ENCODE measurements at regions not wholly inside any gene's neighbourhood (a gene's known extent, or its start where the extent isn't known, plus 50 kb on each side); places are given as distances from the start of the nearest gene placed in this dataset.

GRCh38 chr12:115074617-115075016 lies 390.6 kb upstream of the TBX3 start:
- H2BK15ac ChIP-seq (ENCODE audit: low read length), result no peak overlapping the region
- H2BK120ac ChIP-seq (replicated peaks; ENCODE audit: low read depth, low read length), result no peak overlapping the region
- H3K27ac ChIP-seq (ENCODE audit: low read depth, low read length), result no peak overlapping the region
- no peak overlapping the region for H3K23ac ChIP-seq (ENCODE audit: insufficient read length)
- H3K18ac ChIP-seq (ENCODE audit: extremely low read depth, low read length), result no peak overlapping the region
- FAIRE-seq (no peak), DNase-seq (ENCODE audit: low read depth in 1 of 2, low spot score in 2 of 2) (no peak)
- no peak overlapping the region for H3K14ac ChIP-seq (ENCODE audit: insufficient read length)
- H2BK5ac ChIP-seq (ENCODE audit: low read depth, low read length), result no peak overlapping the region
- H3K79me2 ChIP-seq (ENCODE audit: control insufficient read depth in 1 of 2, insufficient read depth in 2 of 2, low read length in 2 of 2), result no peaks in the 10 kb centered on the region
- no peak overlapping the region for H2AK5ac ChIP-seq (ENCODE audit: low read depth, low read length)
- H2BK12ac ChIP-seq (ENCODE audit: low read depth, low read length), result no peak overlapping the region
- H2AFZ ChIP-seq (ENCODE audit: low read length), result no peak overlapping the region
- H4K91ac ChIP-seq (replicated peaks; ENCODE audit: insufficient read length, low read length), result no peak overlapping the region
- no peak overlapping the region for H4K5ac ChIP-seq (ENCODE audit: insufficient read length, low read depth, low read length)
- peaks cover 0 to 7% (median 3%) of the 10 kb centered on the region in 4 experiments; a peak in 2 of 7 replicates for H3K4me1 ChIP-seq (replicated peaks in 1 of 4; ENCODE audit: control insufficient read depth in 3 of 4, insufficient read depth in 4 of 4, low read length in 3 of 4)
- H3K4me3 ChIP-seq (ENCODE audit: extremely low read depth in 1 of 4, insufficient read depth in 2 of 4, low read depth in 3 of 4, low read length in 4 of 4), result no peak overlapping the region
- H3K36me3 ChIP-seq (ENCODE audit: control insufficient read depth in 2 of 4, insufficient read depth in 4 of 4, low read length in 3 of 4), result no peaks in the 10 kb centered on the region
- no peak overlapping the region for H3K56ac ChIP-seq (replicated peaks; ENCODE audit: insufficient read length, low read depth, low read length)
- H3K27me3 ChIP-seq (replicated peaks in 1 of 4; ENCODE audit: control insufficient read depth in 3 of 4, extremely low read depth in 1 of 4, insufficient read depth in 3 of 4, low read length in 3 of 4), result no peaks in the 10 kb centered on the region
- H2BK20ac ChIP-seq (ENCODE audit: low read length), result no peak overlapping the region
- H4K8ac ChIP-seq (ENCODE audit: extremely low read depth, insufficient read depth, low read length), result no peak overlapping the region
- ChIA-PET CTCF (ENCODE audit: partially characterized antibody) (interaction anchor here (1.3 kb wide), 1 partner anchor 12 kb away, joined by 3 read pairs; no protein-coding TSS in a partner anchor), POLR2A (ENCODE audit: partially characterized antibody) (no interaction called here)
- H3K4me2 ChIP-seq (ENCODE audit: insufficient read depth in 1 of 2, low read depth in 2 of 2, low read length in 2 of 2), result no peak overlapping the region
- H3K4ac ChIP-seq (replicated peaks; ENCODE audit: insufficient read length, low read depth, low read length), result no peak overlapping the region
- H4K20me1 ChIP-seq (replicated peaks in 1 of 2; ENCODE audit: control insufficient read depth in 1 of 2, insufficient read depth in 2 of 2, low read length in 2 of 2), result no peaks in the 10 kb centered on the region
- peaks cover 2% of the 10 kb centered on the region; the same call in 1 of the 2 replicates for H3K23me2 ChIP-seq (ENCODE audit: low read depth, low read length)
- TF ChIP-seq POU5F1 (IDR thresholded peaks at IDR 0.05; ENCODE audit: low read depth, low read length) (no peak), SP2 (IDR thresholded peaks at IDR 0.05; ENCODE audit: low read length) (no peak), ATF2 (IDR thresholded peaks at IDR 0.05; ENCODE audit: low read length) (no peak), POLR2AphosphoS5 (IDR thresholded peaks at IDR 0.05; ENCODE audit: low read depth, low read length) (no peak), CBX5 (IDR thresholded peaks at IDR 0.05; ENCODE audit: low read depth, low read length) (no peak)
- no peak overlapping the region for H3K9ac ChIP-seq (replicated peaks in 1 of 4; ENCODE audit: extremely low read depth in 1 of 4, low read depth in 3 of 4, low read length in 3 of 4)
- H3K9me3 ChIP-seq (ENCODE audit: insufficient read depth in 2 of 2, low read depth in 1 of 2, low read length in 1 of 2), result no peaks in the 10 kb centered on the region
- WGBS, 2 experiments (ENCODE audit: extremely low coverage in 1 of 2, insufficient coverage in 1 of 2, insufficient read length in 1 of 2, insufficient replicate concordance in 2 of 2, low coverage in 1 of 2, low lambda C conversion rate in 2 of 2, missing lambda C conversion rate in 1 of 2), result 88% methylated on average over 5 of the region's 5 CpGs; no CpG with 5 or more reads in 1 of the 2 experiments
- no peaks in the 10 kb centered on the region for H3K79me1 ChIP-seq (ENCODE audit: low read depth, low read length)

Data from H1 (cell line).